MM.1S (cell line): ENCODE measurements at regions not wholly inside any gene's neighbourhood (a gene's known extent, or its start where the extent isn't known, plus 50 kb on each side); places are given as distances from the start of the nearest gene placed in this dataset.

Experiments used
- DNase-seq: peaks from one replicate; pipeline ENCODE4 v3.0.0-alpha.2; 2015
- H2AFZ ChIP-seq: fragments of 300-600 bp; sonication (generic); 2 replicates; pipeline ENCODE4 v1.6.0; 2016; ENCODE audit warnings: antibody characterized with exemption, low read length
- H3F3A ChIP-seq: fragments of 300-600 bp; sonication (generic); 2 replicates; pipeline ENCODE4 v1.6.1; 2016; ENCODE audit warnings: mild to moderate bottlenecking, antibody characterized with exemption, low read length, moderate library complexity, mixed read lengths; ENCODE audit not compliant: insufficient read depth
- H3K27ac ChIP-seq: fragments of 300-600 bp; sonication (generic); 2 replicates; pipeline ENCODE4 v1.5.1; 2016; ENCODE audit warnings: mild to moderate bottlenecking, low read length
- H3K27me3 ChIP-seq: fragments of 300-600 bp; sonication (generic); replicated peaks from 2 replicates; pipeline ENCODE4 v1.6.0; 2016; ENCODE audit warnings: low read length; ENCODE audit not compliant: insufficient read depth
- H3K36me3 ChIP-seq: fragments of 300-600 bp; sonication (generic); replicated peaks from 2 replicates; pipeline ENCODE4 v1.6.1; 2016; ENCODE audit warnings: mild to moderate bottlenecking, low read length, mixed read lengths; ENCODE audit not compliant: insufficient read depth
- H3K4me1 ChIP-seq: fragments of 300-600 bp; sonication (generic); 2 replicates; pipeline ENCODE4 v1.6.1; 2016; ENCODE audit warnings: low read length, mixed read lengths
- H3K4me2 ChIP-seq: fragments of 300-600 bp; sonication (generic); 2 replicates; pipeline ENCODE4 v1.6.0; 2016; ENCODE audit warnings: low read depth, low read length
- H3K4me3 ChIP-seq: fragments of 300-600 bp; sonication (generic); 2 replicates; pipeline ENCODE4 v1.5.1; 2016; ENCODE audit warnings: low read length, mixed read lengths
- H3K79me2 ChIP-seq: fragments of 300-600 bp; sonication (generic); 2 replicates; pipeline ENCODE4 v1.6.1; 2016; ENCODE audit warnings: mixed run types, low read length, mixed read lengths
- H3K9ac ChIP-seq: fragments of 300-600 bp; sonication (generic); 2 replicates; pipeline ENCODE4 v1.6.1; 2016; ENCODE audit warnings: low read length, mixed read lengths
- H3K9me2 ChIP-seq: fragments of 300-600 bp; sonication (generic); replicated peaks from 2 replicates; pipeline ENCODE4 v1.6.1; 2016; ENCODE audit warnings: mild to moderate bottlenecking, low read length, mixed read lengths; ENCODE audit not compliant: insufficient read depth
- H3K9me3 ChIP-seq: fragments of 300-600 bp; sonication (generic); replicated peaks from 2 replicates; pipeline ENCODE4 v1.6.1; 2016; ENCODE audit warnings: mild to moderate bottlenecking, low read length, mixed read lengths; ENCODE audit not compliant: insufficient read depth
- H4K20me1 ChIP-seq: fragments of 300-600 bp; sonication (generic); 2 replicates; pipeline ENCODE4 v1.6.1; 2016; ENCODE audit warnings: mild to moderate bottlenecking, low read length, moderate library complexity, mixed read lengths; ENCODE audit not compliant: insufficient read depth
- EZH2 ChIP-seq: fragments of 300-600 bp; sonication (generic); optimal IDR thresholded peaks from 2 replicates; pipeline ENCODE3; 2017; ENCODE audit warnings: low read depth, mild to moderate bottlenecking, antibody characterized with exemption, low read length, mixed read lengths
- EZH2phosphoT487 ChIP-seq: fragments of 300-600 bp; sonication (generic); IDR thresholded peaks from 2 replicates; pipeline ENCODE4 v1.6.1; 2018; ENCODE audit warnings: antibody characterized with exemption, low read length
- TF ChIP-seq, protein P1 (sequence below): fragments of 300-600 bp; sonication (generic); IDR thresholded peaks from 2 replicates; pipeline ENCODE4 v1.5.1; 2016; ENCODE audit warnings: antibody characterized with exemption, low read length, mixed read lengths

DNA sequence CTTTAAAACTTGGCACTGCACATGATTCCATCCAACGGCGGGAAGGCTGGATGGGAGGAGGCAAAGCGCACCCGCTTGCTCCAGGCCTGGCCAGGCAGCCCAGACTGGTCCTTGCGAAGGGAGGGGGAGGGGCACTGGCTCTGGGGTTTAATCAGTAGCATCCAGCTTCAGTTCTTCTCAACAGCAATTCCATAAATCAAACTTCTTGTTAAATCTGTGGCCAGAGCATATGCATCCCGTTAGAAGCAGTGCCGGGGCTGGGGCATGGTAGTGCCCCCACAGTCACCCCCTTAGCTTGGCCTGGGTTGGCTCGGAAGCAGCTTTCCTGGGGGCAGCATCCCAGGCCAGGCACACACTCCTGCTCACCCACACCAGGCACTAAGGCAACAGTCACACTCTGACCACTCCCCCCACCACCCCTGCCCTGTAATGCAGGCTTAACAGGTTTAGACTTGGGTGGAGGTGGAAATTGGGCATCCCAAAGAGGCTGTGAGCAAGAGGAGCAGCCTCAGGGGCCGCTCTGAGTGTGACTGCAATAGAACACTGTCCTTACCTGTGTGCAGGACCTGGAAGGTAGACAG lies 94.1 kb upstream of the CASZ1 start:
- Histone ChIP-seq H3K9me2 (no peaks in the 10 kb centered on the region), H2AFZ (no peak overlapping the region), H3F3A (no peaks in the 10 kb centered on the region), H3K4me2 (no peak overlapping the region), H3K9ac (no peak overlapping the region), H3K4me3 (no peak overlapping the region), H3K9me3 (no peaks in the 10 kb centered on the region), H3K27ac (no peak overlapping the region), H3K4me1 (no peaks in the 10 kb centered on the region), H3K36me3 (no peaks in the 10 kb centered on the region), H4K20me1 (no peaks in the 10 kb centered on the region), H3K79me2 (no peaks in the 10 kb centered on the region), H3K27me3 (peaks cover 86% of the 10 kb centered on the region)
- no peak for DNase-seq
- TF ChIP-seq, protein P1, sequence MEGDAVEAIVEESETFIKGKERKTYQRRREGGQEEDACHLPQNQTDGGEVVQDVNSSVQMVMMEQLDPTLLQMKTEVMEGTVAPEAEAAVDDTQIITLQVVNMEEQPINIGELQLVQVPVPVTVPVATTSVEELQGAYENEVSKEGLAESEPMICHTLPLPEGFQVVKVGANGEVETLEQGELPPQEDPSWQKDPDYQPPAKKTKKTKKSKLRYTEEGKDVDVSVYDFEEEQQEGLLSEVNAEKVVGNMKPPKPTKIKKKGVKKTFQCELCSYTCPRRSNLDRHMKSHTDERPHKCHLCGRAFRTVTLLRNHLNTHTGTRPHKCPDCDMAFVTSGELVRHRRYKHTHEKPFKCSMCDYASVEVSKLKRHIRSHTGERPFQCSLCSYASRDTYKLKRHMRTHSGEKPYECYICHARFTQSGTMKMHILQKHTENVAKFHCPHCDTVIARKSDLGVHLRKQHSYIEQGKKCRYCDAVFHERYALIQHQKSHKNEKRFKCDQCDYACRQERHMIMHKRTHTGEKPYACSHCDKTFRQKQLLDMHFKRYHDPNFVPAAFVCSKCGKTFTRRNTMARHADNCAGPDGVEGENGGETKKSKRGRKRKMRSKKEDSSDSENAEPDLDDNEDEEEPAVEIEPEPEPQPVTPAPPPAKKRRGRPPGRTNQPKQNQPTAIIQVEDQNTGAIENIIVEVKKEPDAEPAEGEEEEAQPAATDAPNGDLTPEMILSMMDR = no peak
- TF ChIP-seq EZH2 (no peak), EZH2phosphoT487 (no peak)

DNA sequence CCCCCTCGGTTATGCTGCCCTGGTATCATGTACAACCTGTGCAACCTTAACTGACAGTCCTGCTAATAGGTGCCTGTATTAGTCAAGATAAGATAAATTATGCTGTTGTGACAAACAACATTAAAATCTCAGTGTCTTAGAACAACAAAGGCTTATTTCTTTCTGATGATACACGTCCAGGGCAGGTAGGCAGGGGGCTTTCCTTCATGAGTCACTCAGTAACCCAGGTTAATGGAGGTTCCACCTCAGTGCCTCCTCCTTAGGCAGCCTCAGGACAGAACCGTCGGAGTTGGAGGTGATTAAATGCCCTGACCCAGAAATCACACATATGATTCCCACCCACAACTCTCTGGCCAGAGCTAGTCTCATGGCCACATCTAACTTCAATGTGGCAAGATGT lies 94.6 kb upstream of the CASZ1 start:
- peaks cover 86% of the 10 kb centered on the region for H3K27me3 ChIP-seq
- no peak overlapping the region for H3K9ac ChIP-seq
- H3K79me2 ChIP-seq = no peaks in the 10 kb centered on the region
- H3K9me2 ChIP-seq = no peaks in the 10 kb centered on the region
- TF ChIP-seq, protein P1 = no peak
- no peak for TF ChIP-seq EZH2
- no peak for TF ChIP-seq EZH2phosphoT487
- no peak overlapping the region for H3K27ac ChIP-seq
- H3K36me3 ChIP-seq = no peaks in the 10 kb centered on the region
- no peaks in the 10 kb centered on the region for H3K4me1 ChIP-seq
- H3K4me3 ChIP-seq = no peak overlapping the region
- H2AFZ ChIP-seq = no peak overlapping the region
- no peaks in the 10 kb centered on the region for H3K9me3 ChIP-seq
- no peak overlapping the region for H3K4me2 ChIP-seq
- no peaks in the 10 kb centered on the region for H4K20me1 ChIP-seq
- no peaks in the 10 kb centered on the region for H3F3A ChIP-seq
- no peak for DNase-seq

DNA sequence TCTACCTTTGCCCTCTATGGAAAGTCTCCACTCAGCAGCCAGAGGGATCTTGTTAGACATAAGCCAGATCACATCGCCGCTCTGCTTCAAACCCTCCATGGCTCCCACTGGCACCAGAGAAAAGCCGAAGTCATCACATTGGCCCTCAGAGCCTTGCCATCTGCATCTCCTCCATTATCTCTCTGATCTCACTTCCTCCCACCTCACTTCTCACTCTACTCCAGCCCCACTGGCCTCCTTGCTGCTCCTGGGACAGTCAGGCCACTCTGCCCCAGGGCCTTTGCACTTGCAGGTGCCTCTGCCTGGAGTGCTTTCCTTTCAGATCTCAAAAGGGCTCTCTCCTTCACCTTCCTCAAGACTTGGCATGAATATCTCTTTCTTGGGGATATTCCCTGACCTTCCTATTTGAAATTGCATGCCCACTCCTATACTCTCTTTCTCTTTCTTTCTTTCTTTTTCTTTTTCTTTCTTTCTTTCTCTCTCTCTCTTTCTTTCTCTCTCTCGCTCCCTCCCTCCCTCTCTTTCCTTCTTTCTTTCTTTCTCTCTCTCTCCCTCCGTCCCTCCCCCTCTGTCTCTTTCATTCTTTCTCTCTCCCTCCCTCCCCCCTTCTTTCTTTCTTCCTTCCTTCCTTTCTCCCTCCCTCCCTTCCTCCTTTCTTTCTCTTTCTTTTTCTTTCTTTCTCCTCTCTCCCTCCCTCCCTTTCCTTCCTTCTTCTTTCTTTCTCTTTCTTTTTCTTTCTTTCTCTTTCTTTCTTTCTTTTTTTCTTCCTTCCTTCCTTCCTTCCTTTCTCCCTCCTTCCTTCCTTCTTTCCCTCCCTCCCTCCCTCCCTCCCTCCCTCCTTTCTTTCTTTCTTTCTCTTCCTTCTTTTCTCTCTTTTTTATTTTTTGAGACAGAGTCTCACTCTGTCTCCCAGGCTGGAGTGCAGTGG lies 96.0 kb upstream of the CASZ1 start:
- H3K36me3 ChIP-seq = no peaks in the 10 kb centered on the region
- H2AFZ ChIP-seq = no peak overlapping the region
- TF ChIP-seq EZH2 (no peak), EZH2phosphoT487 (no peak)
- TF ChIP-seq, protein P1 = no peak
- no peak for DNase-seq
- H3K4me3 ChIP-seq = no peak overlapping the region
- no peaks in the 10 kb centered on the region for H3K79me2 ChIP-seq
- no peaks in the 10 kb centered on the region for H3K4me1 ChIP-seq
- no peaks in the 10 kb centered on the region for H3F3A ChIP-seq
- H3K4me2 ChIP-seq = no peak overlapping the region
- no peaks in the 10 kb centered on the region for H3K9me3 ChIP-seq
- H3K27ac ChIP-seq = no peak overlapping the region
- H3K9ac ChIP-seq = no peak overlapping the region
- H3K27me3 ChIP-seq = peaks cover 84% of the 10 kb centered on the region
- H3K9me2 ChIP-seq = no peaks in the 10 kb centered on the region
- H4K20me1 ChIP-seq = no peaks in the 10 kb centered on the region
